GM12878 (cell line): ENCODE measurements at regions not wholly inside any gene's neighbourhood (a gene's known extent, or its start where the extent isn't known, plus 50 kb on each side); places are given as distances from the start of the nearest gene placed in this dataset.

Experiments used
- ATAC-seq: fragments of 200-7000 bp; cut with Tn5 transposase; 3 replicates; pipeline ENCODE4 v1.9.1; 2020; ENCODE audit warnings: mild to moderate bottlenecking, moderate library complexity
- BruUV-seq: library from RNA; stranded (reverse); fragments of 400-500 nt; replicated peaks from 2 replicates; lab custom pipeline; 2021; lab: Mats Ljungman, UMichigan
- CTCF ChIA-PET: fragments of 300-600 bp; sonication (Branson Sonifier 250); formaldehyde crosslinking; extraction: SDS; loops from one replicate; lab custom pipeline; 2021; ENCODE audit warnings: inconsistent platforms; lab: Yijun Ruan, JAX
- POLR2A ChIA-PET: fragments of 350-600 bp; formaldehyde crosslinking; extraction: SDS; loops from one replicate; lab custom pipeline; 2021; ENCODE audit warnings: inconsistent platforms; lab: Charles Lee
- RAD21 ChIA-PET: fragments of 300-600 bp; sonication (Branson Sonifier 250); formaldehyde crosslinking; loops from one replicate; lab custom pipeline; 2023; ENCODE audit warnings: antibody characterized with exemption; ENCODE audit not compliant: unreplicated experiment; lab: Charles Lee
- SMC1A ChIA-PET: fragments of 300-600 bp; sonication (Branson Sonifier 250); formaldehyde crosslinking; loops from one replicate; lab custom pipeline; 2023; ENCODE audit not compliant: unreplicated experiment, uncharacterized antibody; lab: Charles Lee
- DNase-seq: peaks from one replicate; pipeline ENCODE4 v3.0.0-alpha.2; 2011; ENCODE audit warnings: low read depth, low spot score
- FAIRE-seq: peaks from 3 replicates; lab custom pipeline; 2011; peaks lifted over from hg19 to GRCh38; lab: Jason Lieb, UNC
- H2AFZ ChIP-seq: 2 replicates; pipeline ENCODE4 v1.6.0; 2011; ENCODE audit warnings: low read depth, low read length, control low read depth; ENCODE audit not compliant: control insufficient read depth
- H3K27ac ChIP-seq: 2 replicates; pipeline ENCODE4 v1.5.1; 2011; ENCODE audit warnings: control low read depth; ENCODE audit not compliant: control insufficient read depth, insufficient read depth
- H3K27me3 ChIP-seq, 2 experiments: replicated peaks in 1 of 2; 2 replicates each; pipeline versions ENCODE4 v1.6.0 to v1.6.1; 2011; ENCODE audit warnings: low read length in 1 of 2; ENCODE audit not compliant: control insufficient read depth in 2 of 2, insufficient read depth in 2 of 2
- H3K36me3 ChIP-seq, 2 experiments: 2 replicates each; pipeline ENCODE4 v1.5.1; 2011; ENCODE audit warnings: low read length in 1 of 2; ENCODE audit not compliant: control insufficient read depth in 2 of 2, insufficient read depth in 2 of 2
- H3K4me1 ChIP-seq: 2 replicates; pipeline ENCODE4 v1.6.1; 2011; ENCODE audit warnings: mild to moderate bottlenecking, low read length, moderate library complexity, mixed read lengths; ENCODE audit not compliant: control insufficient read depth, insufficient read depth
- H3K4me2 ChIP-seq: 2 replicates; pipeline ENCODE4 v1.6.0; 2011; ENCODE audit warnings: control low read depth; ENCODE audit not compliant: control insufficient read depth, insufficient read depth
- H3K4me3 ChIP-seq: fragments of 200-600 bp; sonication (generic); 2 replicates; pipeline ENCODE4 v1.5.1; 2016
- H3K79me2 ChIP-seq: 2 replicates; pipeline ENCODE4 v1.6.0; 2011; ENCODE audit warnings: low read length; ENCODE audit not compliant: control insufficient read depth, insufficient read depth
- H3K9ac ChIP-seq: 2 replicates; pipeline ENCODE4 v1.8.0; 2011; ENCODE audit warnings: low read length, control low read depth, mixed read lengths; ENCODE audit not compliant: control insufficient read depth, insufficient read depth
- H3K9me3 ChIP-seq: replicated peaks from 3 replicates; pipeline ENCODE4 v1.5.1; 2011; ENCODE audit warnings: mild to moderate bottlenecking, low read length; ENCODE audit not compliant: control insufficient read depth, insufficient read depth
- H4K20me1 ChIP-seq: 2 replicates; pipeline ENCODE4 v1.6.0; 2011; ENCODE audit not compliant: control insufficient read depth, insufficient read depth
- ATF3 ChIP-seq: IDR thresholded peaks from 2 replicates; pipeline ENCODE4 v1.6.1; 2011; ENCODE audit warnings: low read depth, mild to moderate bottlenecking, low read length, moderate library complexity, borderline replicate concordance; ENCODE audit errors: extremely low read depth
- BCL11A ChIP-seq: IDR thresholded peaks from 2 replicates; pipeline ENCODE4 v1.6.1; 2011; ENCODE audit warnings: low read depth, low read length
- IKZF1 ChIP-seq: fragments of 450-650 bp; conservative IDR thresholded peaks from 2 replicates; pipeline ENCODE4 v1.6.1; 2017; ENCODE audit warnings: antibody characterized with exemption, mild to moderate bottlenecking
- KDM1A ChIP-seq: fragments of 200-600 bp; sonication (generic); IDR thresholded peaks from 2 replicates; pipeline ENCODE4 v1.6.1; 2016; ENCODE audit warnings: borderline replicate concordance
- MEF2B ChIP-seq: fragments of 450-650 bp; IDR thresholded peaks from 2 replicates; pipeline ENCODE4 v1.6.1; 2018; ENCODE audit warnings: mild to moderate bottlenecking, moderate library complexity; ENCODE audit not compliant: partially characterized antibody, poor library complexity, severe bottlenecking
- MTA2 ChIP-seq: fragments of 450-650 bp; IDR thresholded peaks from 2 replicates; pipeline ENCODE4 v1.6.1; 2016; ENCODE audit warnings: low read depth, mild to moderate bottlenecking, moderate library complexity
- NBN ChIP-seq: fragments of 450-650 bp; IDR thresholded peaks from 2 replicates; pipeline ENCODE4 v1.6.1; 2016
- SREBF2 ChIP-seq: IDR thresholded peaks from 2 replicates; pipeline ENCODE4 v1.6.1; 2012; ENCODE audit warnings: mild to moderate bottlenecking, low read length
- SRF ChIP-seq, 2 experiments: IDR thresholded peaks; 2 replicates each; pipeline ENCODE4 v1.6.1; 2011; ENCODE audit warnings: low read depth in 2 of 2, low read length in 2 of 2, mild to moderate bottlenecking in 1 of 2, moderate library complexity in 1 of 2
- WGBS: methylation state at CpG from one replicate; pipeline ENCODE4 v1.1.6; 2016; ENCODE audit warnings: low lambda C conversion rate; ENCODE audit not compliant: insufficient replicate concordance, insufficient coverage; ENCODE audit errors: missing lambda C conversion rate; 5-methylcytosine and 5-hydroxymethylcytosine counted together
- in situ Hi-C: fragments of 300-500 bp; cut with MboI; formaldehyde crosslinking; loops from 9 replicates; pipeline ENCODE4 v1.14.3; 2018; ENCODE audit warnings: mixed read lengths
- intact Hi-C: fragments of 100-400 bp; cut with micrococcal nuclease; formaldehyde crosslinking; loops from one replicate; pipeline ENCODE4 v1.14.2; 2022; ENCODE audit not compliant: unreplicated experiment
- TF ChIP-seq, protein P1 (sequence below): IDR thresholded peaks from 2 replicates; pipeline ENCODE4 v1.6.1; 2011; ENCODE audit warnings: borderline replicate concordance, low read depth, mild to moderate bottlenecking, moderate library complexity, low read length; ENCODE audit not compliant: insufficient read depth, poor library complexity, severe bottlenecking
- TF ChIP-seq, protein P2 (sequence below): fragments of 450-650 bp; formaldehyde crosslinking; IDR thresholded peaks from 2 replicates; pipeline ENCODE4 v1.5.0; 2022; ENCODE audit warnings: mild to moderate bottlenecking, missing genetic modification characterization

DNA sequence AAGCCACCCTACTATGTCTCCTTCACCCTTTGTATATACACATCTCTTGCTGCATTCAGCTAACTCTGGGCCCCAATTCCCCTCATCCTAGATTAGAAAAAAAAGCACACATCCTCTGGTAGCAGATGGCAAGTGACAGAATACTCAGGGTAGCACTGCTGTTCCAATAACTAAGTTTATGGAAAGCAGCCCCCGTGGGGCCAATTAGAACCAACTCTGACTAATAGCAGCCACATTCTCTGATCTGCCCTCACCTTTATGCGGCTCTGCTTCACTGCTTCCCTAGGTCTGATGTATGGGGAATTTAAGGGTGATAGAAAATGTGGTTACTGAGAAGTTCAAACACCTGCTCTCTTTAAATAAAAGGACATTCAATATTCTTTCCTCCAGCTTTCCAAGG lies 74.9 kb upstream of the SETMAR start:
- H3K4me1 ChIP-seq = no peaks in the 10 kb centered on the region
- no peak overlapping the region for H2AFZ ChIP-seq
- H4K20me1 ChIP-seq = no peaks in the 10 kb centered on the region
- no peak overlapping the region for H3K27ac ChIP-seq
- H3K9me3 ChIP-seq = no peaks in the 10 kb centered on the region
- DNase-seq = no peak
- ATAC-seq = peak; percentile 48; the same call in 2 of the 3 replicates
- peaks cover 0 to 3% of the 10 kb centered on the region in 2 experiments; a peak in 3 of 4 replicates for H3K27me3 ChIP-seq
- intact Hi-C loops (no loop called here), in situ Hi-C loops (no loop called here)
- WGBS = 8% methylated on average over 2 of the region's 2 CpGs
- ChIA-PET SMC1A (no interaction called here), RAD21 (no interaction called here), CTCF (no interaction called here), POLR2A (no interaction called here)
- no peak overlapping the region for H3K4me2 ChIP-seq
- H3K9ac ChIP-seq = no peak overlapping the region
- H3K36me3 ChIP-seq = no peaks in the 10 kb centered on the region
- no peaks in the 10 kb centered on the region for H3K79me2 ChIP-seq
- FAIRE-seq = no peak
- no peak overlapping the region for H3K4me3 ChIP-seq
- no peak for TF ChIP-seq SREBF2
- no peak for TF ChIP-seq ATF3
- TF ChIP-seq NBN = no peak
- peak; percentile 57; the same call in 1 of the 2 replicates for TF ChIP-seq MTA2
- TF ChIP-seq IKZF1 = 0 out of 2 replicates have a peak, but pooled peaks have one; percentile 20
- no peak for TF ChIP-seq KDM1A
- TF ChIP-seq MEF2B = peak; percentile 45
- no peak for TF ChIP-seq SRF (IDR thresholded peaks at IDR 0.05; ENCODE audit: low read depth in 2 of 2, low read length in 2 of 2)
- TF ChIP-seq, protein P1, sequence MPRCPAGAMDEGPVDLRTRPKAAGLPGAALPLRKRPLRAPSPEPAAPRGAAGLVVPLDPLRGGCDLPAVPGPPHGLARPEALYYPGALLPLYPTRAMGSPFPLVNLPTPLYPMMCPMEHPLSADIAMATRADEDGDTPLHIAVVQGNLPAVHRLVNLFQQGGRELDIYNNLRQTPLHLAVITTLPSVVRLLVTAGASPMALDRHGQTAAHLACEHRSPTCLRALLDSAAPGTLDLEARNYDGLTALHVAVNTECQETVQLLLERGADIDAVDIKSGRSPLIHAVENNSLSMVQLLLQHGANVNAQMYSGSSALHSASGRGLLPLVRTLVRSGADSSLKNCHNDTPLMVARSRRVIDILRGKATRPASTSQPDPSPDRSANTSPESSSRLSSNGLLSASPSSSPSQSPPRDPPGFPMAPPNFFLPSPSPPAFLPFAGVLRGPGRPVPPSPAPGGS = no peak
- TF ChIP-seq BCL11A = peak; percentile 58
- TF ChIP-seq, protein P2, sequence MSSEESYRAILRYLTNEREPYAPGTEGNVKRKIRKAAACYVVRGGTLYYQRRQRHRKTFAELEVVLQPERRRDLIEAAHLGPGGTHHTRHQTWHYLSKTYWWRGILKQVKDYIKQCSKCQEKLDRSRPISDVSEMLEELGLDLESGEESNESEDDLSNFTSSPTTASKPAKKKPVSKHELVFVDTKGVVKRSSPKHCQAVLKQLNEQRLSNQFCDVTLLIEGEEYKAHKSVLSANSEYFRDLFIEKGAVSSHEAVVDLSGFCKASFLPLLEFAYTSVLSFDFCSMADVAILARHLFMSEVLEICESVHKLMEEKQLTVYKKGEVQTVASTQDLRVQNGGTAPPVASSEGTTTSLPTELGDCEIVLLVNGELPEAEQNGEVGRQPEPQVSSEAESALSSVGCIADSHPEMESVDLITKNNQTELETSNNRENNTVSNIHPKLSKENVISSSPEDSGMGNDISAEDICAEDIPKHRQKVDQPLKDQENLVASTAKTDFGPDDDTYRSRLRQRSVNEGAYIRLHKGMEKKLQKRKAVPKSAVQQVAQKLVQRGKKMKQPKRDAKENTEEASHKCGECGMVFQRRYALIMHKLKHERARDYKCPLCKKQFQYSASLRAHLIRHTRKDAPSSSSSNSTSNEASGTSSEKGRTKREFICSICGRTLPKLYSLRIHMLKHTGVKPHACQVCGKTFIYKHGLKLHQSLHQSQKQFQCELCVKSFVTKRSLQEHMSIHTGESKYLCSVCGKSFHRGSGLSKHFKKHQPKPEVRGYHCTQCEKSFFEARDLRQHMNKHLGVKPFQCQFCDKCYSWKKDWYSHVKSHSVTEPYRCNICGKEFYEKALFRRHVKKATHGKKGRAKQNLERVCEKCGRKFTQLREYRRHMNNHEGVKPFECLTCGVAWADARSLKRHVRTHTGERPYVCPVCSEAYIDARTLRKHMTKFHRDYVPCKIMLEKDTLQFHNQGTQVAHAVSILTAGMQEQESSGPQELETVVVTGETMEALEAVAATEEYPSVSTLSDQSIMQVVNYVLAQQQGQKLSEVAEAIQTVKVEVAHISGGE (CRISPR knock-in tag) = no peak
- TF ChIP-seq, all 136 proteins: peak for 4
- no TSS peak for BruUV-seq
